HepG2 (cell line): ENCODE measurements at regions not wholly inside any gene's neighbourhood (a gene's known extent, or its start where the extent isn't known, plus 50 kb on each side); places are given as distances from the start of the nearest gene placed in this dataset.

ENCODE experiments used
- ATAC-seq: fragments of 200-7000 bp; cut with Tn5 transposase; 3 replicates; pipeline ENCODE4 v1.9.1; 2020; ENCODE audit warnings: mild to moderate bottlenecking, moderate library complexity
- BruUV-seq: library from RNA; stranded (reverse); fragments of 400-500 nt; replicated peaks from 2 replicates; lab custom pipeline; 2021; lab: Mats Ljungman, UMichigan
- CTCF ChIA-PET: fragments of 300-600 bp; formaldehyde crosslinking; extraction: SDS; loops from one replicate; lab custom pipeline; 2021; ENCODE audit warnings: low total read pairs, inconsistent platforms, low intra/inter-chr PET ratio; lab: Yijun Ruan, JAX
- POLR2A ChIA-PET: fragments of 350-600 bp; sonication (Branson Sonifier 250); formaldehyde crosslinking; loops from one replicate; lab custom pipeline; 2020; ENCODE audit warnings: antibody characterized with exemption, inconsistent platforms; lab: Yijun Ruan, JAX
- DNase-seq: peaks from one replicate; pipeline ENCODE4 v3.0.0-alpha.2; 2015; ENCODE audit warnings: low spot score
- FAIRE-seq: peaks from 3 replicates; lab custom pipeline; 2011; peaks lifted over from hg19 to GRCh38; lab: Jason Lieb, UNC
- H2AFZ ChIP-seq: one replicate; pipeline ENCODE4 v1.6.1; 2011; ENCODE audit warnings: low read length, inconsistent platforms
- H3K27ac ChIP-seq: fragments of 300-600 bp; 3 replicates; pipeline ENCODE4 v1.8.0; 2011; ENCODE audit warnings: mixed run types, mild to moderate bottlenecking, mixed read lengths, low read length, inconsistent platforms; ENCODE audit not compliant: insufficient read depth; ENCODE audit errors: extremely low read length
- H3K27me3 ChIP-seq, 2 experiments: fragments of 200-600 bp in 1 of 2; 2 replicates in 1 of 2; 3 replicates in 1 of 2; pipeline versions ENCODE4 v1.6.0 to v1.8.0; 2011; ENCODE audit warnings: low read length in 2 of 2, mild to moderate bottlenecking in 2 of 2, moderate library complexity in 2 of 2, inconsistent platforms in 1 of 2; ENCODE audit not compliant: insufficient read depth in 2 of 2, control insufficient read depth in 1 of 2
- H3K36me3 ChIP-seq, 2 experiments: fragments of 200-600 bp in 1 of 2; replicated peaks in 1 of 2; 2 replicates in 1 of 2; 3 replicates in 1 of 2; pipeline versions ENCODE4 v1.5.1 to v1.8.0; 2011; ENCODE audit warnings: low read length in 2 of 2, inconsistent platforms in 1 of 2; ENCODE audit not compliant: insufficient read depth in 2 of 2, control insufficient read depth in 1 of 2
- H3K4me1 ChIP-seq: 2 replicates; pipeline ENCODE4 v1.5.1; 2012; ENCODE audit warnings: low read length, inconsistent platforms; ENCODE audit not compliant: insufficient read depth
- H3K4me2 ChIP-seq: 2 replicates; pipeline ENCODE4 v1.6.0; 2011; ENCODE audit warnings: low read depth, low read length, inconsistent platforms
- H3K4me3 ChIP-seq, 3 experiments: fragments of 200-600 bp in 1 of 3; sonication (generic), shearing (Covaris generic) in 1 of 3; replicated peaks in 1 of 3; 2 replicates each; pipeline ENCODE4 v1.5.1; 2011 to 2016; ENCODE audit warnings: low read length in 3 of 3, inconsistent platforms in 2 of 3, low read depth in 2 of 3, mild to moderate bottlenecking in 2 of 3, control low read depth in 1 of 3, mixed read lengths in 1 of 3; ENCODE audit not compliant: insufficient read depth in 1 of 3
- H3K79me2 ChIP-seq: one replicate; pipeline ENCODE4 v1.6.1; 2011; ENCODE audit warnings: low read length, inconsistent platforms; ENCODE audit not compliant: insufficient read depth
- H3K9ac ChIP-seq: 2 replicates; pipeline ENCODE4 v1.6.0; 2011; ENCODE audit warnings: mild to moderate bottlenecking, low read depth, low read length, inconsistent platforms; ENCODE audit not compliant: insufficient read depth
- H3K9me3 ChIP-seq: 2 replicates; pipeline ENCODE4 v1.5.1; 2012; ENCODE audit warnings: mild to moderate bottlenecking, low read length
- H4K20me1 ChIP-seq: 2 replicates; pipeline ENCODE4 v1.6.0; 2011; ENCODE audit warnings: inconsistent platforms, mild to moderate bottlenecking, low read length, moderate library complexity; ENCODE audit not compliant: insufficient read depth
- ATF7 ChIP-seq, 2 experiments: fragments of 450-650 bp in 1 of 2; sonication (generic) in 1 of 2; formaldehyde crosslinking in 1 of 2; IDR thresholded peaks; 2 replicates each; pipeline versions ENCODE4 v1.4.0 to v1.6.1; 2016 to 2020; ENCODE audit warnings: antibody characterized with exemption in 1 of 2, mild to moderate bottlenecking in 1 of 2, missing genetic modification reagents in 1 of 2
- BRF2 ChIP-seq: sonication (generic); formaldehyde crosslinking; IDR thresholded peaks from 2 replicates; pipeline ENCODE4 v1.8.1; 2022; ENCODE audit warnings: mild to moderate bottlenecking, missing genetic modification reagents
- CEBPB ChIP-seq: IDR thresholded peaks from 2 replicates; pipeline ENCODE4 v1.6.1; 2011; ENCODE audit warnings: low read depth, low read length, improper control_type of control experiment, borderline replicate concordance
- MTF2 ChIP-seq: sonication (generic); formaldehyde crosslinking; IDR thresholded peaks from 2 replicates; pipeline ENCODE4 v1.5.0; 2020; ENCODE audit warnings: missing genetic modification reagents, borderline replicate concordance
- NCOA5 ChIP-seq: sonication (generic); formaldehyde crosslinking; IDR thresholded peaks from 2 replicates; pipeline ENCODE4 v1.4.0; 2020; ENCODE audit warnings: missing genetic modification reagents
- SETDB1 ChIP-seq: sonication (generic); formaldehyde crosslinking; IDR thresholded peaks from 2 replicates; pipeline ENCODE4 v1.5.1; 2020; ENCODE audit warnings: missing genetic modification reagents, mild to moderate bottlenecking, borderline replicate concordance
- ZNF317 ChIP-seq: sonication (generic); formaldehyde crosslinking; IDR thresholded peaks from 2 replicates; pipeline ENCODE4 v1.5.0; 2020; ENCODE audit warnings: mild to moderate bottlenecking, missing genetic modification reagents
- WGBS: methylation state at CpG from one replicate; pipeline ENCODE4 v1.1.6; 2017; ENCODE audit warnings: low lambda C conversion rate; 5-methylcytosine and 5-hydroxymethylcytosine counted together
- in situ Hi-C: cut with HindIII; loops from 2 replicates; pipeline ENCODE4 v1.10.0; 2017; ENCODE audit warnings: low pct_unique_long_range_greater_than_20kb; ENCODE audit not compliant: extremely low pct_ligation_motif_present
- intact Hi-C: fragments of 100-400 bp; cut with micrococcal nuclease; formaldehyde crosslinking; loops from one replicate; pipeline ENCODE4 v1.10.0; 2022; ENCODE audit not compliant: unreplicated experiment
- TF ChIP-seq, protein P1 (sequence below): sonication (generic); formaldehyde crosslinking; IDR thresholded peaks from 2 replicates; pipeline ENCODE4 v1.5.0; 2020; ENCODE audit warnings: mild to moderate bottlenecking, missing genetic modification reagents
- TF ChIP-seq, protein P2 (sequence below): sonication (generic); formaldehyde crosslinking; IDR thresholded peaks from 2 replicates; pipeline ENCODE4 v1.4.0; 2020; ENCODE audit warnings: missing genetic modification reagents, borderline replicate concordance

GRCh38 chr6:1551249-1551648 lies 58.5 kb upstream of the FOXC1 start:
- intact Hi-C loops (no loop called here), in situ Hi-C loops (no loop called here)
- no peak for FAIRE-seq
- ChIA-PET POLR2A (no interaction called here), CTCF (no interaction called here)
- no peak overlapping the region for H3K4me2 ChIP-seq
- 5% methylated on average over 2 of the region's 2 CpGs for WGBS
- no peak overlapping the region for H3K4me3 ChIP-seq
- DNase-seq: no peak
- ATAC-seq: no peak
- TF ChIP-seq ATF7 (IDR thresholded peaks at IDR 0.05): 0 out of 2 replicates have a peak, but pooled peaks have one; percentile 21
- TF ChIP-seq ATF7 (CRISPR knock-in tag; IDR thresholded peaks at IDR 0.05): no peak
- TF ChIP-seq ZNF317 (CRISPR knock-in tag): no peak
- TF ChIP-seq BRF2: no peak
- TF ChIP-seq, protein P1, sequence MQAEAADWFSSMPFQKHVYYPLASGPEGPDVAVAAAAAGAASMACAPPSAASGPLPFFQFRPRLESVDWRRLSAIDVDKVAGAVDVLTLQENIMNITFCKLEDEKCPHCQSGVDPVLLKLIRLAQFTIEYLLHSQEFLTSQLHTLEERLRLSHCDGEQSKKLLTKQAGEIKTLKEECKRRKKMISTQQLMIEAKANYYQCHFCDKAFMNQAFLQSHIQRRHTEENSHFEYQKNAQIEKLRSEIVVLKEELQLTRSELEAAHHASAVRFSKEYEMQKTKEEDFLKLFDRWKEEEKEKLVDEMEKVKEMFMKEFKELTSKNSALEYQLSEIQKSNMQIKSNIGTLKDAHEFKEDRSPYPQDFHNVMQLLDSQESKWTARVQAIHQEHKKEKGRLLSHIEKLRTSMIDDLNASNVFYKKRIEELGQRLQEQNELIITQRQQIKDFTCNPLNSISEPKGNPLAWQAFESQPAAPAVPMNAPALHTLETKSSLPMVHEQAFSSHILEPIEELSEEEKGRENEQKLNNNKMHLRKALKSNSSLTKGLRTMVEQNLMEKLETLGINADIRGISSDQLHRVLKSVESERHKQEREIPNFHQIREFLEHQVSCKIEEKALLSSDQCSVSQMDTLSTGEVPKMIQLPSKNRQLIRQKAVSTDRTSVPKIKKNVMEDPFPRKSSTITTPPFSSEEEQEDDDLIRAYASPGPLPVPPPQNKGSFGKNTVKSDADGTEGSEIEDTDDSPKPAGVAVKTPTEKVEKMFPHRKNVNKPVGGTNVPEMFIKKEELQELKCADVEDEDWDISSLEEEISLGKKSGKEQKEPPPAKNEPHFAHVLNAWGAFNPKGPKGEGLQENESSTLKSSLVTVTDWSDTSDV: no peak
- TF ChIP-seq CEBPB: peak; percentile 69
- no peak for TF ChIP-seq NCOA5 (CRISPR knock-in tag)
- no peak for TF ChIP-seq SETDB1 (CRISPR knock-in tag)
- TF ChIP-seq, protein P2, sequence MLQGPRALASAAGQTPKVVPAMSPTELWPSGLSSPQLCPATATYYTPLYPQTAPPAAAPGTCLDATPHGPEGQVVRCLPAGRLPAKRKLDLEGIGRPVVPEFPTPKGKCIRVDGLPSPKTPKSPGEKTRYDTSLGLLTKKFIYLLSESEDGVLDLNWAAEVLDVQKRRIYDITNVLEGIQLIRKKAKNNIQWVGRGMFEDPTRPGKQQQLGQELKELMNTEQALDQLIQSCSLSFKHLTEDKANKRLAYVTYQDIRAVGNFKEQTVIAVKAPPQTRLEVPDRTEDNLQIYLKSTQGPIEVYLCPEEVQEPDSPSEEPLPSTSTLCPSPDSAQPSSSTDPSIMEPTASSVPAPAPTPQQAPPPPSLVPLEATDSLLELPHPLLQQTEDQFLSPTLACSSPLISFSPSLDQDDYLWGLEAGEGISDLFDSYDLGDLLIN (CRISPR knock-in tag): no peak
- no peak for TF ChIP-seq MTF2 (CRISPR knock-in tag)
- no peaks in the 10 kb centered on the region for H3K9me3 ChIP-seq
- H3K27me3 ChIP-seq: peaks cover 1 to 28% of the 10 kb centered on the region in 2 experiments; a peak in 2 of 5 replicates
- no peak overlapping the region for H3K27ac ChIP-seq
- BruUV-seq: no TSS peak
- no peak overlapping the region for H2AFZ ChIP-seq
- no peaks in the 10 kb centered on the region for H4K20me1 ChIP-seq
- H3K79me2 ChIP-seq: no peaks in the 10 kb centered on the region
- H3K4me1 ChIP-seq: no peaks in the 10 kb centered on the region
- no peak overlapping the region for H3K9ac ChIP-seq
- no peaks in the 10 kb centered on the region for H3K36me3 ChIP-seq
